Muscle of leg (tissue), 3 donors: ENCODE measurements at regions not wholly inside any gene's neighbourhood (a gene's known extent, or its start where the extent isn't known, plus 50 kb on each side); places are given as distances from the start of the nearest gene placed in this dataset.

Source experiments
- DNase-seq: peaks from one replicate; pipeline ENCODE4 v3.0.0; 2013
- H3K27ac ChIP-seq: one replicate; pipeline ENCODE4 v1.5.1; 2013; ENCODE audit warnings: mild to moderate bottlenecking, low read length, control low read depth
- H3K27me3 ChIP-seq: one replicate; pipeline ENCODE4 v1.6.1; 2013; ENCODE audit warnings: low read length; ENCODE audit not compliant: control insufficient read depth, insufficient read depth
- H3K36me3 ChIP-seq: one replicate; pipeline ENCODE4 v1.6.1; 2013; ENCODE audit warnings: low read length; ENCODE audit not compliant: control insufficient read depth, insufficient read depth
- H3K4me1 ChIP-seq: one replicate; pipeline ENCODE4 v1.6.1; 2013; ENCODE audit warnings: low read length; ENCODE audit not compliant: control insufficient read depth, insufficient read depth
- H3K4me3 ChIP-seq: one replicate; pipeline ENCODE4 v1.5.1; 2013; ENCODE audit warnings: low read length, control low read depth
- H3K9me3 ChIP-seq: replicated peaks from 2 replicates; pipeline ENCODE4 v1.6.1; 2013; ENCODE audit warnings: low read depth, low read length; ENCODE audit not compliant: control insufficient read depth
- WGBS: methylation state at CpG from one replicate; pipeline ENCODE4 v1.1.5; 2013; ENCODE audit warnings: missing lambda C conversion rate; ENCODE audit not compliant: insufficient coverage; 5-methylcytosine and 5-hydroxymethylcytosine counted together

DNA sequence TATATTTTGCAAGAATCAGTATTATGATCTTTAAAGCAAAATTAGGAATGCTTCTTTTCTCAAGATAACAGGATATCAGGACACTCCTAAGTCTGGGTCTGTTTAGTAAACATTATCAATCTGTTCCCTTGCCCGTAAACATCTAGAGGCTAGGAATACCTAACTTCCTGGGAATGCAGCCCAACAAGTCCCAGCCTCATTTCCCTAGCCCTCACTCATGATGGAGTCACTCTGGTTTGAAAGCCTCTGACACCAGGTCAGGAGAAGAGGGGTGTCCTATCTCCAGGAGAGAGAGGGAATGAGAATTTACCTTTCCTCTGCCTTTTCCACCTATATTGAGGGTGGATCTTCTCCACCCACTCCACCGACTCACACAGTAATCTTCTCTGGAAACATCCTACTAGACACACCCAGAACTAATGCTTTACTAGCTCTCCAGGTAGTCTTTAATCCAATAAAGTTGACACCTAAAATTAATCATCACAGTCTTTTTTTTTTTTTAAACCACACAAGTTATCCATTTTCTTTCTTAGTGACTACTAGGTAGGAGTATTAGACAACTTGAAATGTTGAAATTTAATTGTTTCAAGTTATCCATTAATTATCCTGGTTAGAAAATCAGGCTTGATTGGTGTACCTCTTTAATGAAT, 659.3 kb downstream of the USP25 start:
- 86% methylated on average over 1 of the region's 2 CpGs for WGBS
- Histone ChIP-seq H3K36me3 (no peaks in the 10 kb centered on the region), H3K27ac (no peak overlapping the region), H3K9me3 (peaks cover under 1% of the 10 kb centered on the region), H3K4me1 (no peaks in the 10 kb centered on the region), H3K27me3 (no peaks in the 10 kb centered on the region), H3K4me3 (no peak overlapping the region)
- DNase-seq: no peak

DNA sequence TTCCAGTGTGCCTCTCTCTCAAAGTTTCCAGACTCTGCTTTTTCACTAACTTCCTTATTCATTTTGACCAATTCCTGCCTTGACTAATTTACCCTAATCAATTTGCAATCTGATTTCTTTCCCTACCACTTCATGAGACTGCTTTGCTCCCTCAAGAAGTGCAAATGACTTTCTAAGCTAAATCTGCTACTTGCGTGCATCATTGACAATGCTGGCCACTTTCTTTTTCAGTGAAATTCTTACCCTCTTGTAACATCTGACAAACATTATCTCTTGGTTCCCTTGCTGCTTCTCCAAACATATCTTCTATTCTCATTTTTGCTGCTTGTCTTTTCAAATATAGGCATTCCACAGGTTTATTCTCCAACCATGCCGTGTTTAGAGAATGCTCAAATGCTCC, 659.9 kb downstream of the USP25 start:
- Histone ChIP-seq H3K27me3 (no peaks in the 10 kb centered on the region), H3K36me3 (no peaks in the 10 kb centered on the region), H3K27ac (peak overlapping the region; percentile 9), H3K4me1 (no peaks in the 10 kb centered on the region), H3K9me3 (peaks cover 2% of the 10 kb centered on the region), H3K4me3 (no peak overlapping the region)
- WGBS: 45% methylated on average over 2 of the region's 2 CpGs
- peak; percentile 43 for DNase-seq

DNA sequence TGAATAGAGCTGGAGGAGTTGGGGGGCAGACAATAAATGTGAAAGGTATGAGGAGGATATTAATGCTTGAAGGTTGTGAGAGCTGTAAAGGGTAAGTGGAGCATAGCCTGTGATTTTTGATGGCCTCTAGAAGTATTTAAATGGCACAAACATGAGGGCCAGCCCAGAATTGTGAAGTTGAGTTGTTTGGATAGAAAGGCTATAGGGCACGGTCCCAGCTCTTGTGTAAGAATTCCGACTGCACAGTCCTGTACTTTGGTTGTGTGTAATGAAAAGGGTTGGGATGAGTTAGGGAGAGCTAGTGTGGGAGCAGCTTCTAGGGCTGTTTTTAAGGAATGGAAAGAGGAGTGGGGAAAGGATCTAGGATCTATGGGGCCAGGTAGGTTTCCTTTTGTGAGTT, 665.5 kb downstream of the USP25 start:
- 71% methylated on average over 2 of the region's 2 CpGs for WGBS

DNA sequence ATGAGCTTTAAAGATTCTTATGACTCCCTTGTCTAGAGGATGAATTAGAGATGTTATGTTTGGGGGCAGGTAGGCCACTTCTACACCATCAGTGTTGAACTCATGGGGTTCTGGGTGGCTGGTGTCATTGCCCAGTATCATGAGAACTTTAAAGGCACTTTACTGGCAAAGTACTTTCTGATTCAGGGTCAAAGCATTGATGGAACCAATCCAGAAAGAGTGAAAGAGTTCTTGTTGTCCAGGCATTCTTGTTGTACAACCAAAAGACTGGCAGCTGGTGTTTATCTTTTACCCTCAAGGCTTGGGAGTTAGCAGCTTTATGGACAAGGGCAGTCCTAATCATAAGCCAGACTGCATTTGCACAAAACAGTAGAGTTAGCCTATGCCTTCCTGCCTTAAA, 673.0 kb downstream of the USP25 start:
- no peak for DNase-seq
- H3K4me3 ChIP-seq: no peak overlapping the region
- no peaks in the 10 kb centered on the region for H3K27me3 ChIP-seq
- H3K4me1 ChIP-seq: no peaks in the 10 kb centered on the region
- H3K36me3 ChIP-seq: no peaks in the 10 kb centered on the region
- H3K9me3 ChIP-seq: peaks cover 4% of the 10 kb centered on the region
- H3K27ac ChIP-seq: no peak overlapping the region

More for the DNA sequence above, 665.5 kb downstream of the USP25 start:
- Histone ChIP-seq H3K4me1 (no peaks in the 10 kb centered on the region), H3K4me3 (no peak overlapping the region), H3K27ac (no peak overlapping the region), H3K36me3 (no peaks in the 10 kb centered on the region), H3K27me3 (no peaks in the 10 kb centered on the region), H3K9me3 (peaks cover 14% of the 10 kb centered on the region)
- DNase-seq: no peak

DNA sequence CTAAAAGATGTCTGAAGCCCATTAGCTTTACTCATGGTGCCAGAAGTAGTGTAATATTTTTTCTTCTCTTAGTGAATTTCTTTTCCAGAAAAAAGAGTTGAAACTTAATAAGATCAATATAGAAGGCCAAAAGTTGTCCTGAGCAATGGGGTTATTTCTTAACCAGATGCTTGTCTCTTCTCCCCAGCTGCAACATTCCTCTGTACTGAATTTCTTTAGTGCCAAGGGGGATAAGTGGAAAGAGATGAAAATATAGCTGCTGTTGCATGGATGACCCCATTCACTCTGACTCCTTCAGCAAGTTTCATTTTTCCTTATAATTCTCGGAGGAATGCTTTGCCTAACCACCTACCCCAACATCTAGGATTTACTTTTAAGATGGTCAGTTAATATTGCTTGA, 675.0 kb downstream of the USP25 start:
- Histone ChIP-seq H3K36me3 (no peaks in the 10 kb centered on the region), H3K4me3 (no peak overlapping the region), H3K4me1 (no peaks in the 10 kb centered on the region), H3K9me3 (peaks cover 3% of the 10 kb centered on the region), H3K27me3 (no peaks in the 10 kb centered on the region), H3K27ac (peak overlapping the region; percentile 68)
- DNase-seq: peak; percentile 96
- WGBS: no CpG with 5 or more reads among the region's 1 CpG

DNA sequence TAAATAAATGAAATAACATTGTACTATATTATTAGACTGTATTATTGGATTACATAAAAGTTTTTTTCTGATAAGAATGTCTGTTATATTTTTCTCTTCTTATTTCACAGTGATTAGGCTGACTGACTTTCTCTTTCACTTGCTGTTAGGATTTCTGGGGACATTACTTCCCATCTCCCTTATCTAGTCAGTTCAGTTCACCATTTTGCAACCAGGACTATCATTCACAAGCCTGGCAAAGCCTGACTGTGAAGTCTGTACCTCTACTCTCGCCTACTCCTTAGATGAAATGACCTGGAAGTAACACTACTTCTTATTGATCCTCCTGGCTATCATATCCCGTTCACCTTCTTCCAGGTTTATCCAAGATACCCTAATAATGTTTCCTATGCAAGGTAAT, 676.6 kb downstream of the USP25 start:
- DNase-seq: no peak
- Histone ChIP-seq H3K36me3 (no peaks in the 10 kb centered on the region), H3K4me3 (no peak overlapping the region), H3K27ac (no peak overlapping the region), H3K9me3 (peaks cover 3% of the 10 kb centered on the region), H3K4me1 (no peaks in the 10 kb centered on the region), H3K27me3 (no peaks in the 10 kb centered on the region)
- WGBS: 57% methylated on average over 1 of the region's 2 CpGs

DNA sequence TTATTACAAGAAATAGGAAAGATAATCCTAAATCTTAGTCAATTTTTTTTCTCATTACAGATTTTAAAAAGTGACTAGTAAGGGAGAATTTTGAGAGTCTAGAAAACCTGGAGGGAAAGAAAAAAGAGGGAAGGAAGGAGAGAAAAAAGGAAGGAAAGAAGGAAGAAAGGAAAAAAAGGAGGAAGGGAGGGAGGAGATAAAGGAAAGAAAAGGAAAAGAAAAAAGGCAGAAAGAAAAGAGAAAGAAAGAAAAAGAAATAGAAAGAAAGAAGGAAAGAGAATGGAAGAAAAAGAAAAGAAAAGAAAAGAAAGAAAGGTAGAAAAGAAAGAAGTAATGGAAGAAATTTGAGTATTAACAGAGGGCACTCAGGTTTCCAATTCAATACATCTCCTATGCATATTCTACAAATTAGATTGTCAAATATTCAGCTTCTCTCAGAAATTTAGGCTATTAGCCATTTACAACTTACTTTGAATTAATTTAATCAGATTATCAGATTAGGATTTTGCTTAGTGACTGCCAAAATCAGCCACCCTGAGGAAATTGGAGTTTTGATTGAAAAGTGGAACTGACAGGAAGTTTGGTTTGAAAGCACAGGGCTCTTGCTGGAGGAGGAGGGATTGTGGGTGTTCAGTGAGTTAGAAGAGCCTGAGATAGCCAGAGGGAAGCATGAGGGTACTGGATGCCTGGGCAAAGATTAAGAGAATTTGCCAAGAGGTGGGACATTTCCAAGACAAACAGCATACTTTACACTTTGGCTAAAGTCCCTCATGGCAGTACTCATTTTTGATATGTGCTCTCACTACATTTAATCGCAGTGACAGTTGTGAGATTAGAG, 677.8 kb downstream of the USP25 start:
- no CpG with 5 or more reads among the region's 1 CpG for WGBS
- Histone ChIP-seq H3K9me3 (peaks cover 1% of the 10 kb centered on the region), H3K4me3 (no peak overlapping the region), H3K27ac (no peak overlapping the region), H3K27me3 (no peaks in the 10 kb centered on the region), H3K4me1 (no peaks in the 10 kb centered on the region), H3K36me3 (no peaks in the 10 kb centered on the region)
- no peak for DNase-seq

DNA sequence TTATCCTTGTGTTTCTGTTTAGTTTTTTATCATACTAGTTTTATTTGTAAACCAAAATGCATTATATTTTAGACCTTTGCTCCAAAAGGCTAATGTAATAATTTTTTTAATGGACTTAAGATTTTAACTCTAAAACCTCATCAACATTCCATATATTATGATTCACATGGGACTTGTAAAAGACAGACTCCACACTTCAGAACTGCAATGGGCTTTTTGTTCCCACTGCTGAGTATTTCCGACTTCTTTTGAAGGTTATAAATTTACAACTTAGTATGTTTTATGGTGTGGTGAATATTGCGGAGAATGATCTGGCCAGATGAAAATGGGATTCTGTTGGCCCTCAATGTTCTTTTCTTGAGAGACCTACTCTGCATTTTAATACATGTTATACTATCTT, 678.5 kb downstream of the USP25 start:
- Histone ChIP-seq H3K4me3 (no peak overlapping the region), H3K4me1 (no peaks in the 10 kb centered on the region), H3K36me3 (no peaks in the 10 kb centered on the region), H3K27me3 (no peaks in the 10 kb centered on the region), H3K9me3 (no peaks in the 10 kb centered on the region), H3K27ac (no peak overlapping the region)
- no peak for DNase-seq
- no CpG with 5 or more reads among the region's 2 CpGs for WGBS

DNA sequence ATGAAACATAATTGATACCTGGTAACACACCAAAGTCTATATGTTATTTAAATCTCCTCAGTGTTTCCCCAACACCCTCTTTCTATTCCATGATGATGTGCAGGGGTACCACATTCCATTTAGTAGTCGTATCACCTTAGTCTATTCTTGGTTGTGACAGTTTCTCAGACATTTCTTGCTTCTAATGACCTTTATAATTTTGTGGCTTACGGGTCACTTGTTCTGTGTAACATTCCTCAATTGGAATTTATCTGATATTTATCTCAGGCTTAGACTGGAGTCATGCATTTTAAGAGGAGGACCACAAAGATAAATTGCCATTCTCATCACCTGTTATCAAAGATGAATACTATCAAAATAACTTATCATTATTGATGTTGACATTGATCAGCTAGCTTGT, 679.6 kb downstream of the USP25 start:
- no peak overlapping the region for H3K27ac ChIP-seq
- H3K36me3 ChIP-seq: no peaks in the 10 kb centered on the region
- no peak for DNase-seq
- no peaks in the 10 kb centered on the region for H3K9me3 ChIP-seq
- no peaks in the 10 kb centered on the region for H3K4me1 ChIP-seq
- no peaks in the 10 kb centered on the region for H3K27me3 ChIP-seq
- no CpG with 5 or more reads among the region's 2 CpGs for WGBS
- H3K4me3 ChIP-seq: no peak overlapping the region

DNA sequence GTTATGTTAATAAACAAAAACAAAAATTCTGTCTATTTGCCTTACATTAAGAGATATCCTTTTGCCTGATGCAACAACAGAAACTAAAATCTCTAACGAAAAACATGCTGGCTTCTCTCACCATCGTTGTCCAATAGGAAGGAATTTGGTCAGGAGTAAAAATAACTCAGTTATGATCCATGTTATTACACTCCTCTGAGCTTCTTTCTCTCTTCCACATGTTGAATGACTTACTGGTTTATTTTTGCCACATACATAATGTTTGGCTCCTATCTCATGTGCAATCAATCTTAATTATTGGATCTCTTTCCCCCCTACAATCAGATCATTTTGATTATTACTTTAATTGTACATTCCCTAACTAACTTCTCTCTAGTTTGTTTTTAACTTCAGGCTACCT, 688.4 kb downstream of the USP25 start:
- peak; percentile 88 for DNase-seq
- no peak overlapping the region for H3K4me3 ChIP-seq

More for the DNA sequence above, 688.4 kb downstream of the USP25 start:
- peaks cover 5% of the 10 kb centered on the region for H3K4me1 ChIP-seq
- H3K27ac ChIP-seq: peak overlapping the region; percentile 97
- no peaks in the 10 kb centered on the region for H3K36me3 ChIP-seq
- no peaks in the 10 kb centered on the region for H3K9me3 ChIP-seq
- no peaks in the 10 kb centered on the region for H3K27me3 ChIP-seq
- no CpG with 5 or more reads among the region's 2 CpGs for WGBS
